ENCODE measurements at regions not wholly inside any gene's neighbourhood (a gene's known extent, or its start where the extent isn't known, plus 50 kb on each side); places are given as distances from the start of the nearest gene placed in this dataset.

DNA sequence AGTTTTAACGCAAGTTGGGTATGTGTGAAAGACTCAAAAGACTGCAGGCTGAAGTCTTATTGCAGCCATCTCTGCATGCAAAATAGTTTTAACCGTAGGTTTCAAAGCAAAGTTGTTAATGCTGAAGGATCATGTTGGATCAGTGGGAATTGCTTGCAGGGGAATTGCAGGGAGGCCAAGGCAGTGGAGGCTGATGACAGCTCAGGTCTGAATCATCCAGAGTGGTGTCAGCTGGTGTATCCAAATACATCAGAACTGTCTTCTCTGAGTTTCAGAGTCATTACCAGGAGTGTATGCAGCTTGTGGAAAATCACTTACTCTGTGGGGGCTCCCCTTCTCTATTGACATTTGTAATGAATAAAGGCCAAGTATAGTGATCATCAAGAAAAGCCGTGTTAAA lies 435.7 kb downstream of the SH3GL2 start:
- DNase-seq (peak; percentile 0), ATAC-seq (ENCODE audit: low read depth) (no peak)
- Histone ChIP-seq H4K8ac (ENCODE audit: low read depth in 2 of 2, low read length in 2 of 2) (no peak overlapping the region), H2AK5ac (ENCODE audit: low read depth, low read length) (no peak overlapping the region), H3K56ac (ENCODE audit: extremely low read depth, insufficient read depth, low read length) (no peak overlapping the region), H3K4me3 (ENCODE audit: insufficient read depth, low read depth, low read length) (no peak overlapping the region), H3K27ac (ENCODE audit: insufficient read depth, low read length) (no peak overlapping the region), H2AFZ (replicated peaks; ENCODE audit: low read length, poor library complexity) (no peak overlapping the region), H2BK5ac (ENCODE audit: low read depth, low read length, poor library complexity, severe bottlenecking) (no peak overlapping the region), H3K4me2 (ENCODE audit: low read depth, low read length) (no peak overlapping the region), H2AK9ac (replicated peaks; ENCODE audit: low read depth, low read length, poor library complexity) (no peak overlapping the region), H4K20me1 (ENCODE audit: insufficient read depth, low read length) (no peaks in the 10 kb centered on the region), H3K14ac (replicated peaks; ENCODE audit: low read depth, low read length) (no peak overlapping the region), H3K27me3 (ENCODE audit: control insufficient read depth, insufficient read depth, low read length) (no peaks in the 10 kb centered on the region), H3K36me3 (ENCODE audit: control insufficient read depth, insufficient read depth, low read length) (no peaks in the 10 kb centered on the region), H3K23ac (ENCODE audit: low read depth, low read length) (no peak overlapping the region), H4K5ac (ENCODE audit: low read depth, low read length) (no peak overlapping the region), H3K18ac (ENCODE audit: low read depth, low read length) (no peak overlapping the region), H4K91ac (ENCODE audit: insufficient read depth, low read depth, low read length) (no peak overlapping the region), H3K4ac (ENCODE audit: low read depth, low read length) (no peak overlapping the region), H3K4me1 (ENCODE audit: control insufficient read depth, insufficient read depth, low read length) (no peaks in the 10 kb centered on the region), H3K9me3 (ENCODE audit: control insufficient read depth, insufficient read depth, low read length) (no peaks in the 10 kb centered on the region), H3K9ac (ENCODE audit: low read depth, low read length) (no peak overlapping the region), H2BK15ac (ENCODE audit: low read depth, low read length) (no peak overlapping the region), H3K9me1 (ENCODE audit: insufficient read depth, low read length) (no peaks in the 10 kb centered on the region), H2BK20ac (ENCODE audit: low read depth, low read length) (no peak overlapping the region), H2BK120ac (ENCODE audit: low read depth, low read length) (no peak overlapping the region), H3K79me1 (ENCODE audit: low read depth in 1 of 2, low read length in 2 of 2) (no peaks in the 10 kb centered on the region)
- no CpG with 5 or more reads among the region's 3 CpGs for WGBS, 2 experiments (ENCODE audit: extremely low coverage in 2 of 2, insufficient read length in 1 of 2)
- no TSS peak for BruUV-seq (replicated peaks)
- dilution Hi-C loops (cut with HindIII; ENCODE audit: low sequenced_read_pairs, unreplicated experiment) (no loop called here), in situ Hi-C loops (cut with MboI; ENCODE audit: low sequenced_read_pairs) (no loop called here), intact Hi-C loops (cut with micrococcal nuclease) (no loop called here)
- POLR2A ChIA-PET (ENCODE audit: unreplicated experiment), result no interaction called here
- CTCF ChIA-PET, result no interaction called here
- TF ChIP-seq POLR2A (IDR thresholded peaks at IDR 0.05; ENCODE audit: low read depth, low read length) (no peak), BHLHE40 (IDR thresholded peaks at IDR 0.05; ENCODE audit: low read depth, low read length) (no peak), MXI1 (IDR thresholded peaks at IDR 0.05; ENCODE audit: borderline replicate concordance, low read depth, low read length) (no peak), SMC3 (IDR thresholded peaks at IDR 0.05; ENCODE audit: low read depth, low read length) (no peak), RFX5 (IDR thresholded peaks at IDR 0.05; ENCODE audit: low read depth, low read length) (no peak), RAD21 (IDR thresholded peaks at IDR 0.05; ENCODE audit: low read length) (no peak), RCOR1 (IDR thresholded peaks at IDR 0.05; ENCODE audit: insufficient replicate concordance, low read length) (no peak), FOS (IDR thresholded peaks at IDR 0.05; ENCODE audit: low read depth, low read length) (no peak), NFE2L2 (IDR thresholded peaks at IDR 0.05; ENCODE audit: low read depth, low read length) (no peak), CHD1 (IDR thresholded peaks at IDR 0.05; ENCODE audit: low read depth, low read length) (no peak), CEBPB (IDR thresholded peaks at IDR 0.05; ENCODE audit: low read depth, low read length) (no peak), MAFK (IDR thresholded peaks at IDR 0.05; ENCODE audit: low read depth, low read length) (no peak), MAZ (IDR thresholded peaks at IDR 0.05; ENCODE audit: borderline replicate concordance, low read depth, low read length) (no peak)
- TF ChIP-seq, protein P1, sequence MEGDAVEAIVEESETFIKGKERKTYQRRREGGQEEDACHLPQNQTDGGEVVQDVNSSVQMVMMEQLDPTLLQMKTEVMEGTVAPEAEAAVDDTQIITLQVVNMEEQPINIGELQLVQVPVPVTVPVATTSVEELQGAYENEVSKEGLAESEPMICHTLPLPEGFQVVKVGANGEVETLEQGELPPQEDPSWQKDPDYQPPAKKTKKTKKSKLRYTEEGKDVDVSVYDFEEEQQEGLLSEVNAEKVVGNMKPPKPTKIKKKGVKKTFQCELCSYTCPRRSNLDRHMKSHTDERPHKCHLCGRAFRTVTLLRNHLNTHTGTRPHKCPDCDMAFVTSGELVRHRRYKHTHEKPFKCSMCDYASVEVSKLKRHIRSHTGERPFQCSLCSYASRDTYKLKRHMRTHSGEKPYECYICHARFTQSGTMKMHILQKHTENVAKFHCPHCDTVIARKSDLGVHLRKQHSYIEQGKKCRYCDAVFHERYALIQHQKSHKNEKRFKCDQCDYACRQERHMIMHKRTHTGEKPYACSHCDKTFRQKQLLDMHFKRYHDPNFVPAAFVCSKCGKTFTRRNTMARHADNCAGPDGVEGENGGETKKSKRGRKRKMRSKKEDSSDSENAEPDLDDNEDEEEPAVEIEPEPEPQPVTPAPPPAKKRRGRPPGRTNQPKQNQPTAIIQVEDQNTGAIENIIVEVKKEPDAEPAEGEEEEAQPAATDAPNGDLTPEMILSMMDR (conservative IDR thresholded peaks at IDR 0.05; ENCODE audit: low read depth, low read length), result no peak
- TF ChIP-seq, protein P2, sequence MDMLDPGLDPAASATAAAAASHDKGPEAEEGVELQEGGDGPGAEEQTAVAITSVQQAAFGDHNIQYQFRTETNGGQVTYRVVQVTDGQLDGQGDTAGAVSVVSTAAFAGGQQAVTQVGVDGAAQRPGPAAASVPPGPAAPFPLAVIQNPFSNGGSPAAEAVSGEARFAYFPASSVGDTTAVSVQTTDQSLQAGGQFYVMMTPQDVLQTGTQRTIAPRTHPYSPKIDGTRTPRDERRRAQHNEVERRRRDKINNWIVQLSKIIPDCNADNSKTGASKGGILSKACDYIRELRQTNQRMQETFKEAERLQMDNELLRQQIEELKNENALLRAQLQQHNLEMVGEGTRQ (IDR thresholded peaks at IDR 0.05; ENCODE audit: low read depth, low read length), result no peak
- TF ChIP-seq, protein P3, sequence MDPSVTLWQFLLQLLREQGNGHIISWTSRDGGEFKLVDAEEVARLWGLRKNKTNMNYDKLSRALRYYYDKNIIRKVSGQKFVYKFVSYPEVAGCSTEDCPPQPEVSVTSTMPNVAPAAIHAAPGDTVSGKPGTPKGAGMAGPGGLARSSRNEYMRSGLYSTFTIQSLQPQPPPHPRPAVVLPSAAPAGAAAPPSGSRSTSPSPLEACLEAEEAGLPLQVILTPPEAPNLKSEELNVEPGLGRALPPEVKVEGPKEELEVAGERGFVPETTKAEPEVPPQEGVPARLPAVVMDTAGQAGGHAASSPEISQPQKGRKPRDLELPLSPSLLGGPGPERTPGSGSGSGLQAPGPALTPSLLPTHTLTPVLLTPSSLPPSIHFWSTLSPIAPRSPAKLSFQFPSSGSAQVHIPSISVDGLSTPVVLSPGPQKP (IDR thresholded peaks at IDR 0.05; ENCODE audit: borderline replicate concordance, low read depth, low read length), result no peak
